ENCODE measurements at regions not wholly inside any gene's neighbourhood (a gene's known extent, or its start where the extent isn't known, plus 50 kb on each side); places are given as distances from the start of the nearest gene placed in this dataset.

- TF ChIP-seq, protein P1, sequence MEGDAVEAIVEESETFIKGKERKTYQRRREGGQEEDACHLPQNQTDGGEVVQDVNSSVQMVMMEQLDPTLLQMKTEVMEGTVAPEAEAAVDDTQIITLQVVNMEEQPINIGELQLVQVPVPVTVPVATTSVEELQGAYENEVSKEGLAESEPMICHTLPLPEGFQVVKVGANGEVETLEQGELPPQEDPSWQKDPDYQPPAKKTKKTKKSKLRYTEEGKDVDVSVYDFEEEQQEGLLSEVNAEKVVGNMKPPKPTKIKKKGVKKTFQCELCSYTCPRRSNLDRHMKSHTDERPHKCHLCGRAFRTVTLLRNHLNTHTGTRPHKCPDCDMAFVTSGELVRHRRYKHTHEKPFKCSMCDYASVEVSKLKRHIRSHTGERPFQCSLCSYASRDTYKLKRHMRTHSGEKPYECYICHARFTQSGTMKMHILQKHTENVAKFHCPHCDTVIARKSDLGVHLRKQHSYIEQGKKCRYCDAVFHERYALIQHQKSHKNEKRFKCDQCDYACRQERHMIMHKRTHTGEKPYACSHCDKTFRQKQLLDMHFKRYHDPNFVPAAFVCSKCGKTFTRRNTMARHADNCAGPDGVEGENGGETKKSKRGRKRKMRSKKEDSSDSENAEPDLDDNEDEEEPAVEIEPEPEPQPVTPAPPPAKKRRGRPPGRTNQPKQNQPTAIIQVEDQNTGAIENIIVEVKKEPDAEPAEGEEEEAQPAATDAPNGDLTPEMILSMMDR (IDR thresholded peaks at IDR 0.05; ENCODE audit: low read depth, low read length, poor library complexity, severe bottlenecking) = no peak
- TF ChIP-seq EZH2phosphoT487 (IDR thresholded peaks at IDR 0.05; ENCODE audit: borderline replicate concordance, low read length) = no peak
Observed at GRCh38 chr4:174099712-174100111, 183.8 kb downstream of the FBXO8 start.
